HG03442 (cell line): ENCODE measurements at regions not wholly inside any gene's neighbourhood (a gene's known extent, or its start where the extent isn't known, plus 50 kb on each side); places are given as distances from the start of the nearest gene placed in this dataset.
"Not testable (repeated sequence)": the region's sequence is repeated elsewhere in the genome, so short reads cannot be mapped to it uniquely, and the experiment has no call there.

Experiments used
- ATAC-seq: cut with Tn5 transposase; IDR thresholded peaks from one replicate; pipeline ENCODE4 v1.9.1; 2021; ENCODE audit warnings: mild to moderate bottlenecking, moderate library complexity; ENCODE audit not compliant: unreplicated experiment

- no peak for ATAC-seq
These were observed 119.6 kb upstream of the ZNF92 start for GRCh38 chr7:65254061-65254460.

- peak; percentile 48 for ATAC-seq
These were observed 121.6 kb upstream of the ZNF92 start for GRCh38 chr7:65251851-65252620.

DNA sequence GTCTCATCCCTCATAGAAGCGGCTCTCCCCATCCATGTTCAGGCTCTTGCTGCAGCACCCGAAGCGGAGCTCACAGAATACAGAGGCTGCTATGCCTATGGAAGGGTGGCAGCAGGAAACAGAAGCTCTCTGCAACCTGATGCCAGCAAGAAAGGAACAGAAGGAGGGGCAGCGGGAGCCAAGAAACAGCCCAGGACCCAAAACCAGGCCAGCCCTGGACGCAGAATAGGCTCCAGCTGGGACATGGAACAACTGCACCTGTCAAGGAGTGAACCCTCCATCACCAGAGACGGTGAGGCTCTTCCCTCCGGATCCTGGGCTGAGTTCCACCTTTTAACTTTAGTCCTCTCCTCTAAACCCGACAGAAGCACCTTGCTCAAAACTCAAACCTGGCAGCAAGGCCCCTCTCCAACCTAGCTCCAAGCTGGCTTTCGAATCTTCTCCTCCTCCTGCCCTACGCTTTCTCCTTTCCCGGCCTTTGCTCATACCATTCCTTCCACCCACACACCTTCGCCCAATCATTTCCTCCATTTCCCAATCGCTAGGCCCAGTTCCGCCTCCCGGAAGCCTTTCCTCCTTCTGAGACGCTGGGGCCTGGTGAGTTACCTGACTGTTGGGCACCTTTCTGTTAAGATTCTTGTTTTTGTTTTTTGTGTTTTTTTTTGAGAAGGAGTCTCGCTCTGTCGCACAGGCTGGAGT, 122.8 kb upstream of the ZNF92 start:
- ATAC-seq = no peak

DNA sequence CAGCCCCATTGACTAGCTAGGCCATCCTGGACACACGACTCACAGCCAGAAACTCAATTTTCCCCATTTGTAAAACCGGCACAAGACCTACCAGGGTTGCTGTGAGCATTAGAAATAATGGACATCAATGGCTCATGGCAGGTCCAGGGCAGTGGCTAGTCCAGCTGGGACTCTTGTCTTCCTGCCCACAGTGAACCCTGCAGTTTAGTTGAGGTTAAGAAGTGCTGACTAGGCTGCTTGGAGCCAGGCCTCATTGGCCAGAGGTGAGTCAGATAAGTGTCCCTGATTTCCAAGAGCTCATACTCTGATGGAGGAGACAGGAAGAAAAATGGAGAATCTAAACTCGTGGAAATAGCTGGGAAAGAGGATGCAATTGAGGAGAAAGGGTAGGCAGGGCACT, 123.4 kb upstream of the ZNF92 start:
- no peak for ATAC-seq

DNA sequence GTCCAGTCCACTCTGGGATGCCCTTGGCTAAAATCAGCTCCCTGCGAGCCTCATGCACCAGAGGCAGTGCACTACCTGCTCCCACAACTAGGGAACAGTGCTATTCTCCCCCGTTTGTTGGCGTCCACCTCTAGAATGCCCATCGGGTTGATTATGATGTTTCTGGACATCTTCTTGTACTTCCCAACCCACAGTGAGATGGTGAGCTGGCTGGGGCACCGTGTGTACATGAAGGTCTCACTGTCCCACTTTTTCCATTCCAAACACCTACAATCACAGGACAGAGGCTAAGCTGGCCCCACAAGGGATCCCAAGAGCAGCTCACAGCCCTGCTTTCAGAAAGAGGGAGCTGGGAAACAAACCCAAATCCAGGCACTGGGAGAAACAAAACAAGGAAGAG, 126.2 kb upstream of the ZNF92 start:
- no peak for ATAC-seq

GRCh38 chr7:65239707-65240352, 133.8 kb upstream of the ZNF92 start:
- ATAC-seq = no peak

DNA sequence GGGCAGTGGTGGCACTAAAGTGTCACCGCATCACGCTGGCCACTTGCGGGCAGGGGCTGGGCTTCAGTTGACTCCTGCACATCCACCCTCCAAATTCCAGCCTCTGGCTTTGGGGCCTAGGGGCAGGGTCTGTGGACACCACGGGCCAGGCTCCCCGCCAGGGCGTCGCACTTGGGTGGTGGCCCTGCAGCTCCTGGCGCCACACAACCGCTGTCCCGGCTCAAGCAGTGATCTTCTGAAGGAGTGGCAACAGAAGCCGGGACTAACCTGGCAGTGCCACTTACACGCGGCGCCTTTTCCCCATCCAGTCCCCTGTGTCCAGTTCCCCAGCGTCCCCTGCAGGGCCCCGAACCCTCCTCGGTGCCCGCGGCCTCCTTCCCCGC, 134.3 kb upstream of the ZNF92 start:
- ATAC-seq = no peak

GRCh38 chr7:65238785-65239184, 134.9 kb upstream of the ZNF92 start:
- ATAC-seq = no peak

DNA sequence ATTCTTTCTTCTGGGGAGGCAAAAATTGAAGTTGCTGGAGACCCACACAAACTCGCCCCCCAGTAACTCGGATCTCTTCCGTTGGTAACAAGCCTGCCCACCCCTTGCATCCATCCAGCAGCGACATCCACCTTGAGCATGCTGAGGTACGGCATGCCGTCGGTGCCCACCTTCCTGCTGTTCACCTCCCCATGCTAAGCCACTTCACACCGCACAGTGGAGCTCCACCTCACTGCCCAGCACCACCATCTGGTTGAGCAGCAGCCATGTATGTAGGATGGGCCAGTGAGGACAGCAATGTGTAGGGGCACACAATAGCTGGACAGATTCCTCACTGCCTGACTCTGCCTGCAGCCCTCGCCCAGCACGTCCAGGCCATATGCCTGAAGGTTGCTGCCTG, 138.1 kb upstream of the ZNF92 start:
- ATAC-seq = no peak

DNA sequence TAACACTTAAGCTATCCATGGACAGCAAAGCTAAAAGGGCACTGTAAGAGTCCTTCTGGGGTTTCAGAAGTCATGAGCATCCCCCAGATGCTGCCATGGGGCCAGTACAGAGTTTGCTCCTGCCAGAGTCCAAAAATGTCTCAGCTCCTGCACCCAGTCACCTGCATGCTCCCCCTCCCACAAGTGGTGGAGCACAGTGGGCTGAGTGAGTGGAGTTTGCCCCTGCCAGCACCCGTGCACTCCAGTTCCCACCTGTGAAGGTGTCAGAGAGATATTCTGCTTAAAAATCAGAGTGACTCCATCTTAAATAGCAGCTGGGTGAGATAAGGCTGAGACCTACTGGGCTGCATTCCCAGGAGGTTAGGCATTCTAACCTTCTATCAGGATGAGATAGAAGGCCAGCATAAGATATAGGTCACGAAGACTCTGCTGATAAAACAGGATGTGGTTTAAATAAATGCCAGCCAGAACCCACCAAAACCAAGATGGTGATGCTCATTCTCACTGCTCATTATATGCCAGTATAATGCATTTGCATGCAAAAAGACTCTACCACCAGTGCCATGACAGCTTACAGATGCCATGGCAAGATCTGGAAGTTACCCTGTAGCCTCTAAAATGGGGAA, 140.1 kb upstream of the ZNF92 start:
- no peak for ATAC-seq

DNA sequence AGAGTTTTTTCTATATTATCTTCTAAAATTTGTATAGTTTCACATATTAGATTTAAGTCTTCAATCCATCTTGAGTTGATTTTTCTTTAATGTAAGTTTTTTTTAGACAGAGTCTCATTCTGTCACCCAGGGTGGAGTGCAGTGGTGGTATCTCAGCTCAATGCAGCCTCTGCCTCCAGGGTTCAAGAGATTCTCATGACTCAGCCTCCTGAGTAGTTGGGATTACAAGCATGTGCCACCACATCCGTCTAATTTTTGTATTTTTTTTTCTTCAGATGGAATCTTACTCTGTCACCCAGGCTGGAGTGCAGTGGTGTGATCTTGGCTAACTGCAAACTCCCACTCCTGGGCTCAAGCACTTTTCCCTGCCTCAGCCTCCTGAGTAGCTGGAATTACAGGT, 143.4 kb upstream of the ZNF92 start:
- ATAC-seq = no peak

DNA sequence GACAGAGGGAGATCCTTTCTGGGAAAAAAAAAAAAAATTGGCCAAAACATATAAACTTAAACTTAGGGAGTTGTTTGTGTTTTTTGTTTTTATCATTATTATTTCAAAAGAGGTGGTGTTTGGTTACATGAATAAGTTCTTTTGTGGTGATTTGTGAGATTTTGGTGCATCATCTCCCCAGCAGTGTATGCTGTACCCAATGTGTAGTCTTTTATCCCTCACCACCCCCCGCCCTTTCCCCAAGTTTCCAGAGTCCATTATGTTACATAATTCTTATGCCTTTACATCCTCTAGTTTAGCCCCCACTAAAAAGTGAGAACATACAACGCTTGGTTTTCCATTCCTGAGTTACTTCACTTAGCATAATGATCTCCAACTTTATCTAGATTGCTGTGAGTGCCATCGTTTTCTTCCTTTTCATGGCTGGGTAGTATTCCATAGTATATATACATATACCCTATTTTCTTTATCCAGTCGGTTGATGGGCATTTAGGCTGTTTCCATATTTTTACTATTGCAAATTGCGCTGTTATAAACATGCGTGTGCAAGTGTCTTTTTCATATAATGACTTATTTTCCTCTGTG, 148.1 kb upstream of the ZNF92 start:
- no peak for ATAC-seq

- ATAC-seq = no peak
These were observed 151.0 kb upstream of the ZNF92 start for GRCh38 chr7:65222655-65223054.

- no peak for ATAC-seq
These were observed 152.0 kb upstream of the ZNF92 start for GRCh38 chr7:65221683-65222082.

- no peak for ATAC-seq
These were observed 154.0 kb upstream of the ZNF92 start for GRCh38 chr7:65219623-65220022.

DNA sequence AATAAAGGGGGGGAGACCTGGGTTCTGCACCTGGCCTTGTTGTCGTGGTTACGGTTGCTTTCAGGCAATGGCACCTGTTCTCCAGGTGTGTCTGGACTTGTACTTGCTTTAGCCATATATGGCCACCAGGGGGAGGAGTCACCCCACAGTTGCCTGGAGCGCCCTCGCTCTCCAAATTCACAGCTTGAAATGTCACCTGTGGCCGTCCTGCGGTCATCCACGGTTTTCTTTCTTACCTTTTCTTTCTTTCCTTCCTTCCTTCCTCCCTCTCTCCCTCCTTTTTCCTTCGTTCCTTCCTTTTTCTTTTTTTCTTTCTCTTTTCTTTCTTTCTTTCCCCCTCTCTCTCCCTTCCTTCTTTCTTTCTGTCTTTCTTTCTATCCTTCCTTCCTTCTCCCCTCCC, 157.2 kb upstream of the ZNF92 start:
- ATAC-seq = peak; percentile 90

GRCh38 chr7:65213260-65213659, 160.4 kb upstream of the ZNF92 start:
- not testable (repeated sequence) for ATAC-seq

- ATAC-seq = not testable (repeated sequence)
These were observed 174.4 kb upstream of the ZNF92 start for GRCh38 chr7:65199221-65199620.

- ATAC-seq = not testable (repeated sequence)
These were observed 180.2 kb upstream of the ZNF92 start for GRCh38 chr7:65193334-65194058.

DNA sequence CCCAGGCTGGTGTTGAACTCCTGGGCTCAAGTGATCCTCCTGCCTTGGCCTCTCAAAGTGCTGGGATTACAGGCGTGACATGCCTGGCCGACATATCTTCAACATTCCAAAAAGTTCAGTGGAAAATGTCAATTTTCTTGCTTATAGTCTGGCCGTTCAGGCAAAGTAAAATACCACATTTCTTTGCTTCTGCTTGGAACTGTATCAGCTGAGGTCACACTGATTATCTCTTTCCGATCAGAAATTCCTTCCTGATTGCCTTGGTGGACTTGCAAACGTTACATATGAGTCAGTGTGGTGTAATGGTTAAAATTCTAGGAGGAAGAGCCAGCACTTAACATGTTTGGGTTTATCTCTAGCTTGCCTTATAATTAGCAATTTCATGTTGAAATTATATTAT, 170.6 kb upstream of the ERV3-1 start:
- not testable (repeated sequence) for ATAC-seq

GRCh38 chr7:65150105-65150504, 143.6 kb upstream of the ERV3-1 start:
- ATAC-seq = not testable (repeated sequence)
